ENCODE measurements at regions not wholly inside any gene's neighbourhood (a gene's known extent, or its start where the extent isn't known, plus 50 kb on each side); places are given as distances from the start of the nearest gene placed in this dataset.

DNA sequence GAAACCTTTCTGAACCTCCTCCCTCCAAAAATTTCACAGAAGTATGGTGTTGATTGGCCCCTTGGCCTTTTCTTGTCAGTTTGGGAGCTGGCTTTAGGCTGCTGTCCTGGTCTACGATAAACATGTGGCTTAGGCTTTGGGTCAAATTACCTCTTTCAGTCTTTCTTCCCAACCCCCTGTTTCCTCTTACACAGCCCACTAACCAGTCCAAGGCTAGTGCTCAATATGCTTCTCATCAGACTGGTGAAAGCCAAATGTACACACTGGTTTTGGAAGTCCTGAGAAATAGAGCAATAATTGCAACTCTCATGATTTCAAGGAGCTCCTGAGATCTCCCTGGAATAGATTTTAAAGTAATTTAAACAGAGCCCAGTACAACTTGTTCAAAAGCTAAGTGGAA lies 933.7 kb upstream of the GJE1 start:
- TF ChIP-seq, protein P1, sequence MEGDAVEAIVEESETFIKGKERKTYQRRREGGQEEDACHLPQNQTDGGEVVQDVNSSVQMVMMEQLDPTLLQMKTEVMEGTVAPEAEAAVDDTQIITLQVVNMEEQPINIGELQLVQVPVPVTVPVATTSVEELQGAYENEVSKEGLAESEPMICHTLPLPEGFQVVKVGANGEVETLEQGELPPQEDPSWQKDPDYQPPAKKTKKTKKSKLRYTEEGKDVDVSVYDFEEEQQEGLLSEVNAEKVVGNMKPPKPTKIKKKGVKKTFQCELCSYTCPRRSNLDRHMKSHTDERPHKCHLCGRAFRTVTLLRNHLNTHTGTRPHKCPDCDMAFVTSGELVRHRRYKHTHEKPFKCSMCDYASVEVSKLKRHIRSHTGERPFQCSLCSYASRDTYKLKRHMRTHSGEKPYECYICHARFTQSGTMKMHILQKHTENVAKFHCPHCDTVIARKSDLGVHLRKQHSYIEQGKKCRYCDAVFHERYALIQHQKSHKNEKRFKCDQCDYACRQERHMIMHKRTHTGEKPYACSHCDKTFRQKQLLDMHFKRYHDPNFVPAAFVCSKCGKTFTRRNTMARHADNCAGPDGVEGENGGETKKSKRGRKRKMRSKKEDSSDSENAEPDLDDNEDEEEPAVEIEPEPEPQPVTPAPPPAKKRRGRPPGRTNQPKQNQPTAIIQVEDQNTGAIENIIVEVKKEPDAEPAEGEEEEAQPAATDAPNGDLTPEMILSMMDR (IDR thresholded peaks at IDR 0.05; ENCODE audit: low read depth, low read length), result no peak
- no peak for TF ChIP-seq POLR2A (IDR thresholded peaks at IDR 0.05; ENCODE audit: extremely low read depth, insufficient read length)
- TF ChIP-seq, protein P2, sequence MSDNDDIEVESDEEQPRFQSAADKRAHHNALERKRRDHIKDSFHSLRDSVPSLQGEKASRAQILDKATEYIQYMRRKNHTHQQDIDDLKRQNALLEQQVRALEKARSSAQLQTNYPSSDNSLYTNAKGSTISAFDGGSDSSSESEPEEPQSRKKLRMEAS (IDR thresholded peaks at IDR 0.05; ENCODE audit: low read depth, low read length), result no peak
